ENCODE measurements at regions not wholly inside any gene's neighbourhood (a gene's known extent, or its start where the extent isn't known, plus 50 kb on each side); places are given as distances from the start of the nearest gene placed in this dataset.

DNA sequence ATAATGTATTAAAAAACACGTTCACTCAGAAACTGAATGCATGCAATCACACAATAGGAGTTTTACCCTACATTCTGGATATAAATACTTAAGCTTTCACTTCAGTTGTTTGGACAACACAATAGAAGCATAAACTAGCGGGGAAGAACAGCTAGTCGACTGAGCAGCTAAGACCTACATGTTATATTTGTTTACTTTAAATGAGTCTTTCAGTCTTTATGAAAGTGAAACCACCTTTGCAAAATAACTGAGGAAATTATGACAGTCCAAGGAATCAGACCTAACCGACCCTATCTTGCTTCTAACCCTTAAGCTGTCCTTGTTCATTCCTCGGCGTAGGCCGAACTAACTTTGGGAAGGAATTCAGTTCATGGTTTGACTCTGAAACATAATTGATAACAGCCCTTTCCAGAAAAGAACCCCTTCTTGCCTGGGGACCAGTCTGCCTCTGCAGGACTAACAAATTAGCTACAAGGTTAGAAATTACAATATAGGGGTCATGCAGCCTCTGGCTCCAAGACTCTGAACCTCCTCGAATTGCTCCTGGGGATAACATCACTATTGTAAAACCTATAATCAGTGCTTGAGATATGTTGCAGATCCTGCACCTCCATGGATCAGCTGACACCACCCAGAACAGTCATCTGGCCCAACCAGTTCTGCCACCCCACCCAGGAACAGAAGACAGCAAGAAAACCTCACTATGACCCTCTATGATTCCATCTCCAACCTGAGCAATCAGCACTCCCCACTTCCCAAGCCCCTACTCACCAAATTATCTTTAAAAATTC lies 185.1 kb upstream of the KLF6 start:
- 44 to 65% methylated on average over 8 of the region's 8 CpGs for WGBS, 2 donors
- H3K9me3 ChIP-seq = no peaks in the 10 kb centered on the region
- H3K27me3 ChIP-seq = no peaks in the 10 kb centered on the region
- no peak overlapping the region for H3K4me3 ChIP-seq
- H3K36me3 ChIP-seq = no peaks in the 10 kb centered on the region
- H3K27ac ChIP-seq = no peak overlapping the region
- intact Hi-C loops (cut with DNase I) = no loop called here
- DNase-seq = no peak
- TF ChIP-seq POLR2A (IDR thresholded peaks at IDR 0.05) (no peak), POLR2AphosphoS5 (IDR thresholded peaks at IDR 0.05) (no peak), EP300 (IDR thresholded peaks at IDR 0.05) (no peak)
- TF ChIP-seq, protein P1, sequence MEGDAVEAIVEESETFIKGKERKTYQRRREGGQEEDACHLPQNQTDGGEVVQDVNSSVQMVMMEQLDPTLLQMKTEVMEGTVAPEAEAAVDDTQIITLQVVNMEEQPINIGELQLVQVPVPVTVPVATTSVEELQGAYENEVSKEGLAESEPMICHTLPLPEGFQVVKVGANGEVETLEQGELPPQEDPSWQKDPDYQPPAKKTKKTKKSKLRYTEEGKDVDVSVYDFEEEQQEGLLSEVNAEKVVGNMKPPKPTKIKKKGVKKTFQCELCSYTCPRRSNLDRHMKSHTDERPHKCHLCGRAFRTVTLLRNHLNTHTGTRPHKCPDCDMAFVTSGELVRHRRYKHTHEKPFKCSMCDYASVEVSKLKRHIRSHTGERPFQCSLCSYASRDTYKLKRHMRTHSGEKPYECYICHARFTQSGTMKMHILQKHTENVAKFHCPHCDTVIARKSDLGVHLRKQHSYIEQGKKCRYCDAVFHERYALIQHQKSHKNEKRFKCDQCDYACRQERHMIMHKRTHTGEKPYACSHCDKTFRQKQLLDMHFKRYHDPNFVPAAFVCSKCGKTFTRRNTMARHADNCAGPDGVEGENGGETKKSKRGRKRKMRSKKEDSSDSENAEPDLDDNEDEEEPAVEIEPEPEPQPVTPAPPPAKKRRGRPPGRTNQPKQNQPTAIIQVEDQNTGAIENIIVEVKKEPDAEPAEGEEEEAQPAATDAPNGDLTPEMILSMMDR (IDR thresholded peaks at IDR 0.05) = no peak
- no peaks in the 10 kb centered on the region for H3K4me1 ChIP-seq

DNA sequence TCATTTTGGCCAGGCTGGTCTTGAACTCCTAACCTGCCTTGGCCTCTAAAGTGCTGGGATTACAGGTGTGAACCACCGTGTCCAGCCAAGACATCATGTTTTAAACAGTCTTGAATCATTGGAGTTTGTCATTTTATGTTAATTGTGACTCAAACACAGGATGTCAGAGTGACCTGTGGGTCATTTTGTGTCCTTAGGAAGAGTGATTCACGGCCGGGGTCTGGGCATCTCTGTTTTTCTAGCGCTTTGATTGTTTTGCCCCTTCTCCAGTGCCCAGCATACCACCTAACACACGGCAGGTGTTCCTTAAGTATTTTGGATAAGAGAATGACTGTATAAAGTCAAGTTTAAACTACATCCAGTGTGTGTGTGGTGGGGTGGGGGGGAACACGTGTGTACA lies 183.7 kb upstream of the KLF6 start:
- no peak overlapping the region for H3K4me3 ChIP-seq
- H3K4me1 ChIP-seq = no peaks in the 10 kb centered on the region
- DNase-seq = no peak
- intact Hi-C loops (cut with DNase I) = no loop called here
- H3K27ac ChIP-seq = no peak overlapping the region
- WGBS, 2 donors = 87 to 91% methylated on average over 6 of the region's 6 CpGs
- H3K36me3 ChIP-seq = no peaks in the 10 kb centered on the region
- no peaks in the 10 kb centered on the region for H3K9me3 ChIP-seq
- TF ChIP-seq POLR2A (IDR thresholded peaks at IDR 0.05) = no peak
- TF ChIP-seq POLR2AphosphoS5 (IDR thresholded peaks at IDR 0.05) = no peak
- TF ChIP-seq, protein P1 (IDR thresholded peaks at IDR 0.05) = no peak
- no peak for TF ChIP-seq EP300 (IDR thresholded peaks at IDR 0.05)
- no peaks in the 10 kb centered on the region for H3K27me3 ChIP-seq

DNA sequence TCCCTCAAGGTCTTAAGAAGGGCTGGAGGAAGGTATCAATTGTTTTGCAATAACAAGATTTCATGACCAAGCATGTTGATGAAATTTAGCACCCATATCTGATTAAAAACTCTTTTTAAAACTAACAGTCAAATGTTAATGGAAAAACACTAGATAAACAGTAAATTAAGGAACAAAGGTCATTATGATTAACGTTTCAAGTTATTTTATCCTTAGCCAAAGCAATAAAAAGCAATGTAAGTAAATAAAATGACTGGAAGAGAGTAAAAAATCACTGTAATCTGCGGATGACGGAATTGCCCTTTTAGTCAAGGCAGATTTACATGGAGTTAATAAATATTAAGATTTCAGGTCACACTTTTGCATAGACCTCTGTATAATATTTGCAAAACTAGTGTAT lies 179.5 kb upstream of the KLF6 start:
- no peak for TF ChIP-seq POLR2A (IDR thresholded peaks at IDR 0.05)
- TF ChIP-seq, protein P1 (IDR thresholded peaks at IDR 0.05) = no peak
- no peak for TF ChIP-seq EP300 (IDR thresholded peaks at IDR 0.05)
- no peak for TF ChIP-seq POLR2AphosphoS5 (IDR thresholded peaks at IDR 0.05)
- Histone ChIP-seq H3K36me3 (no peaks in the 10 kb centered on the region), H3K27ac (no peak overlapping the region), H3K4me1 (no peaks in the 10 kb centered on the region), H3K27me3 (no peaks in the 10 kb centered on the region), H3K4me3 (no peak overlapping the region), H3K9me3 (no peaks in the 10 kb centered on the region)
- no peak for DNase-seq
- WGBS, 2 donors = 16 to 70% methylated on average over 3 of the region's 3 CpGs
- intact Hi-C loops (cut with DNase I) = no loop called here

DNA sequence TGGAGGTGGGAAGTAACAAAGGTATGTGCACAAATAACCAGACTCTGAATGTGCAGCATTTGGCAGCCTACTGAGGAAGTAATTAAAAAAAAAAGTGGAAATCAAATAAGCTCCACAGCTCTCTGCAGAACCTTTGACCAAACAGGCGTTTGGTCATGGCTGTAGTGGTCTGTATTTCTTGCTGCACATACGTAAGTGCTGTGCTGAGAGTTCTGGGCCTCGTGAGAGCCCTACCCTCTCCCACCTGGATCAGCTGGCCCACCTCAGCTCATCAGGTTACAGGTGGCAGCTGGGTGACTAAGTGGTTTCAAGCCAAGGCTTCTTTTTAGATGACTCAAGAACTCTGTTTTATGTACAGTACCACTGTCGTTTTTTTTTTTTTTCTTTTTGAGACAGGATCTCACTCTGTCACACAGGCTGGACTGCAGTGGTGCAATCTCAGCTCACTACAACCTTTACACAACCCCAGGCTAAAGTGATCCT lies 178.2 kb upstream of the KLF6 start:
- no peak overlapping the region for H3K27ac ChIP-seq

DNA sequence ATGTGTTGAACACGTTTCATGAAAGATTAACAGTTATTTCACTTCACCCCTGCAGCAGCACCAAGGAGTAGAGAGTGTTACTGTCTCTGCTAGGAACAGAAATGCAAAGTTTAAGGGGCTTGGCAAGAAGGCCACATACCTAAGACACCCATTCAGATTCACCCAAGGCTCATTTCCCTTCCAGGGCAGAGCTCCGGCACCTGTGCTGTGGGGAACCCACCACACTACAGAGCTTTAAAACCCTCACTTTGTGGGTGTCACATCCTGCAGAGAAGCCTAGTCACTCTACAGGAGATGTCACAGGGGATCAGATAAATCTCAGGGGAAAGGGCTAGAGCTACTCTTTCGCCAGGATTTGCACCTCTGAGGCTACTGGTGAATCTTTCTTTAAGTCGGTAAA lies 176.1 kb upstream of the KLF6 start:
- Histone ChIP-seq H3K27ac (no peak overlapping the region), H3K27me3 (no peaks in the 10 kb centered on the region), H3K4me1 (no peaks in the 10 kb centered on the region), H3K36me3 (no peaks in the 10 kb centered on the region), H3K4me3 (no peak overlapping the region), H3K9me3 (no peaks in the 10 kb centered on the region)
- DNase-seq = no peak
- WGBS, 2 donors = 60 to 86% methylated on average over 4 of the region's 4 CpGs
- TF ChIP-seq EP300 (IDR thresholded peaks at IDR 0.05) (no peak), POLR2A (IDR thresholded peaks at IDR 0.05) (no peak), POLR2AphosphoS5 (IDR thresholded peaks at IDR 0.05) (no peak)
- TF ChIP-seq, protein P1 (IDR thresholded peaks at IDR 0.05) = no peak
- intact Hi-C loops (cut with DNase I) = no loop called here

More for the DNA sequence above, 178.2 kb upstream of the KLF6 start:
- Histone ChIP-seq H3K27me3 (no peaks in the 10 kb centered on the region), H3K9me3 (no peaks in the 10 kb centered on the region), H3K4me3 (no peak overlapping the region), H3K4me1 (no peaks in the 10 kb centered on the region), H3K36me3 (no peaks in the 10 kb centered on the region)
- 17 to 50% methylated on average over 4 of the region's 4 CpGs for WGBS, 2 donors
- intact Hi-C loops (cut with DNase I) = no loop called here
- no peak for DNase-seq
- TF ChIP-seq EP300 (IDR thresholded peaks at IDR 0.05) = no peak

Measured in sigmoid colon (tissue), 6 donors.